ENCODE measurements at regions not wholly inside any gene's neighbourhood (a gene's known extent, or its start where the extent isn't known, plus 50 kb on each side); places are given as distances from the start of the nearest gene placed in this dataset.
A peak's percentile ranks its signal among the peaks of the same experiment; 100 is the strongest.

DNA sequence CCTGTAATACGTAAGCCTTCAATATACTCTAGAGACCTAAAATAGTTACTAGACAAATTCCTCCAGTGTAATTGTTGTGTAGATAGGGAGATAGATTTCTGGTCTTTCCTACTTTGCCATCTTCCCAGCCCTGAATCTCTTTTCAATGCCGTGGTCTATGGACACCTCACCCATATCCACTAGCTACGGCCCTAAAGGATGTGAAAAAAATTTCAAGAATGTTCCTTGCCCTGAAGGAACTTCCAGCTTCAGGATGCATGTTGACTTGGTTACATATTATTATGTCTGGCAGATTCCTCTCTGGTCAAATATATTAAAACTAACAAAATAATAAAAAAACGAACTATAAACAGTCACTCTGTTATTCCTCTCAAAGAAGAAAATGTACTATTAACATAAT, 52.4 kb upstream of the TSPAN5 start:
- peaks cover 6% of the 10 kb centered on the region for H3K4me1 Mint-ChIP-seq (ENCODE audit: low read depth, unreplicated experiment)
- Histone ChIP-seq H4K20me1 (ENCODE audit: insufficient read depth, low read length) (no peaks in the 10 kb centered on the region), H3K9ac (ENCODE audit: low read length) (no peak overlapping the region), H3K36me3 (ENCODE audit: insufficient read depth, low read length) (no peaks in the 10 kb centered on the region), H3K4me3 (ENCODE audit: insufficient read depth, low read depth, low read length) (no peak overlapping the region), H3K27ac (ENCODE audit: low read depth, low read length) (no peak overlapping the region), H3K27me3 (ENCODE audit: insufficient read depth, low read length) (no peaks in the 10 kb centered on the region), H3K79me2 (ENCODE audit: insufficient read depth, low read length) (no peaks in the 10 kb centered on the region), H3K4me1 (ENCODE audit: insufficient read depth, low read length) (peaks cover 4% of the 10 kb centered on the region), H3K9me3 (ENCODE audit: insufficient read depth, low read depth, low read length) (no peaks in the 10 kb centered on the region), H2AFZ (ENCODE audit: low read depth, low read length) (no peak overlapping the region), H3K4me2 (ENCODE audit: low read length) (no peak overlapping the region)
- no peaks in the 10 kb centered on the region for H3K27me3 Mint-ChIP-seq (ENCODE audit: low read depth, unreplicated experiment)
- peaks cover 4% of the 10 kb centered on the region for H3K9me3 Mint-ChIP-seq (ENCODE audit: unreplicated experiment)
- no peak overlapping the region for H3K4me3 Mint-ChIP-seq (ENCODE audit: unreplicated experiment)
- FAIRE-seq (peak; percentile 68), DNase-seq (ENCODE audit: low read depth) (peak; percentile 13)
- H3K27ac Mint-ChIP-seq (ENCODE audit: unreplicated experiment), result peak overlapping the region; percentile 79
- TF ChIP-seq EZH2 (IDR thresholded peaks at IDR 0.05; ENCODE audit: insufficient read depth, low read length), result no peak
- TF ChIP-seq, protein P1, sequence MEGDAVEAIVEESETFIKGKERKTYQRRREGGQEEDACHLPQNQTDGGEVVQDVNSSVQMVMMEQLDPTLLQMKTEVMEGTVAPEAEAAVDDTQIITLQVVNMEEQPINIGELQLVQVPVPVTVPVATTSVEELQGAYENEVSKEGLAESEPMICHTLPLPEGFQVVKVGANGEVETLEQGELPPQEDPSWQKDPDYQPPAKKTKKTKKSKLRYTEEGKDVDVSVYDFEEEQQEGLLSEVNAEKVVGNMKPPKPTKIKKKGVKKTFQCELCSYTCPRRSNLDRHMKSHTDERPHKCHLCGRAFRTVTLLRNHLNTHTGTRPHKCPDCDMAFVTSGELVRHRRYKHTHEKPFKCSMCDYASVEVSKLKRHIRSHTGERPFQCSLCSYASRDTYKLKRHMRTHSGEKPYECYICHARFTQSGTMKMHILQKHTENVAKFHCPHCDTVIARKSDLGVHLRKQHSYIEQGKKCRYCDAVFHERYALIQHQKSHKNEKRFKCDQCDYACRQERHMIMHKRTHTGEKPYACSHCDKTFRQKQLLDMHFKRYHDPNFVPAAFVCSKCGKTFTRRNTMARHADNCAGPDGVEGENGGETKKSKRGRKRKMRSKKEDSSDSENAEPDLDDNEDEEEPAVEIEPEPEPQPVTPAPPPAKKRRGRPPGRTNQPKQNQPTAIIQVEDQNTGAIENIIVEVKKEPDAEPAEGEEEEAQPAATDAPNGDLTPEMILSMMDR (IDR thresholded peaks at IDR 0.05; ENCODE audit: insufficient read depth, low read depth, low read length), result no peak
- no peaks in the 10 kb centered on the region for H3K36me3 Mint-ChIP-seq (ENCODE audit: low read depth, unreplicated experiment)
